GM18498 (cell line): ENCODE measurements at regions not wholly inside any gene's neighbourhood (a gene's known extent, or its start where the extent isn't known, plus 50 kb on each side); places are given as distances from the start of the nearest gene placed in this dataset.
"Not testable (repeated sequence)": the region's sequence is repeated elsewhere in the genome, so short reads cannot be mapped to it uniquely, and the experiment has no call there.

Experiments used
- ATAC-seq: cut with Tn5 transposase; IDR thresholded peaks from one replicate; pipeline ENCODE4 v1.9.1; 2021; ENCODE audit warnings: mild to moderate bottlenecking, moderate library complexity; ENCODE audit not compliant: unreplicated experiment

DNA sequence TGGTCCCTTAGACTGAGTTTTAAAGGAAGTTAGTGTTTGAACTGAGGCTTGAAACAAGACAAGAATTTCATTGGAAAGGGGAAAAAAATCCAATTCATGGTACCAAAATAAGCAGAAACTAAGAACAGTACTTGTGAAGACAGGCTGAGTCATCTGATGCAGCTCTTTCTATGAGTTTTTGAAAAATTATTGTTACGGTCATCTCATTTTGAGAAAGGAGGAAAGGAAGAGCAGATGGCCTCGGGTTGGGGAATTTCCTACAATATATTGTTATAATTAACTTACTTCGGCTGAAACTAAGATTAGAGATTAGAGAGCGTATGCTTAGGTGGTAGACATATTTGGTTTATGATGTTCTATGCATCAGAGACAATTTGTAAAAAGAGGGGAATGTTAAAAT is 2164.8 kb upstream of the AGA start:
- ATAC-seq = no peak

DNA sequence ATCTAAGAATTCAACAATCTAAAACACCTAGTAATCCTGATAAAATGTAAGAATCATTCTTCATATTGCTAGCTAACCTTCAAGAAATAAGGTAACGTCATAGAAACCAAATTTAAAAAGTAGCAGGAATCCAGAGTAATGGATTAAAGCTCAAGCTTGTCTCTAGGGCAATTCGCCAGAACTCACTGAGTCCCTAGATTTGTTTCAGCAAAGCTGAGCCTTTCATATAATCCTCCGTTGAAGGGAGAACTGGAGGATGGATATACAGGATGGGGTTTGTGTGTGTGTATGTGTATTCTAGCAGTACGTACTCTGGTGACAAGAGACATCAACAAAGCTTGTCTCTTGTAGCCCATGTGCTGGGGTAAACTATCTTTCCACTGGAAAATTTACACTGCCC is 2173.5 kb upstream of the AGA start:
- no peak for ATAC-seq

DNA sequence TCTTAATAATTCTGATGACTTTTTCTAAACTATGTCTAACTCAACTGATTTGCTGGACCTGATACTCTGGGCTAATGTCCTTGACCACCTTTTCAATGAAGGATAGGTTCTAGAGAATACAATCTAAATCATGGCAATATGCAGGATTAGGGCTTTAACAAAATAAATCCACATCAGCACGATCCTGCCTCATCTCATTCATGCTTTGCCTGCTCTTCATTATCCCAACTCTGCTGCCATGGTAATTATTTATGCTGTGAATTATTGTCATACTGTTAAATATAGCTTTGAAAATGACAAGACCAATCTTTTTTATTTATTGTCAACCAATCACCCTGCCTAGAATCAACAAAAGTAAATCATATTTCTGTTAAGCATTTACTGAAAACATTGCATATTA is 2176.7 kb upstream of the AGA start:
- no peak for ATAC-seq

DNA sequence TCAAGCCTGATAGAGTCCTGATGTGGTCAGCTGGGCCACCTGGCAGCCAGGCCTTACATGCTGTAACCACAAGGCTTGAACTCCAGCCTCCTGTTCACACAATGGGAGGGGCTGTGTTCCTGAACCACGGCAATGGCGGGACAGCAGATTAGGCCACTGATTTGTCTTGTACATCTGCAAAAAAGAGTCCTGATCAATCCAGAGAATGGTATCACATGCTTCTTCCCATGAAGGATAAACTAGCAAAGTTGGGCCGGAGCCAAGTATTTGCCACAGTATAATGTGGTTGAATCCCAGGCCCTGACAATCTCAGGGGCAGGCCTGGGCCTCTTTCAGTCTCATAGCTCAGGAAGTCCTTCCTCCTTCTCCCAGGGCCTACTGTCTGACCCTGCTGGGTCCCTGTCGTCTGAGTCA is 2182.5 kb upstream of the AGA start:
- no peak for ATAC-seq

DNA sequence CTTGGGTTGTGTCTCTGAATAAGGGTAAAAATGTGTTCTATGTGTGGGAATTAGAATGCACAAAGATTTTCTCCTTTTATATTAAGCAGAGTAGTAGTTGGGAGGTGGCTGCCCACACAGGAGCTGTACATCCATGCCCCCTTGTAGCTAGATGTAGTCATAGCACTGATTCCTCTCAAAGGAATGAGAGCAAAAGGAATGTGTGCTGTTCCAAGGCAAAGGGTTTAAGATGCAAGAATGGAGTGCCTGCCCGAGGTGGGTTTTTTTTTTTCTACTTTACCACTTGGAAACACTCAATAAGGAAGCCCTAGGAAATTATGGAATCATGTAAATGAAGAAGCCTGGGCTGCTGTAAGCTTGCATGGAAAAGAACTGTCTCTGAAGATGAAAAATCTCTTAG is 2183.2 kb upstream of the AGA start:
- ATAC-seq = no peak

DNA sequence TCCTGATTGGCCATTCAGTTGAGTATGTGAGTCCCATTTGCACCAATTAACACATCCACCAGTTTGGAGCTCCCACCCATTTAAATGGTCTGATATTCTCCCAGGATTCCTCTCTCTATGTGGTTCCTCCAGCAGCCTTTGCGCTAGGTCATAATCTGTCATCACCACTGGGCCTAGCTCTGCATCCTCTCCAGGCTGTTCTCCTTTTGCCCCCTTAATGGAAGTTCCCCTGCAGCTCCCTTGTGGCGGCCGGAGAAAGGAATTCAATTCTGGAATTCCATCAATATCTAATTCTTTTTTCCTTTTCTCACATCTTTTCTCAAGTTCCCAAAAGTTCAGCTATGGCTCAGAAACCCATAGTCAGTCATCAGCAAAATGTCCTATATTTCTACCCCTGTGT is 2184.4 kb upstream of the AGA start:
- ATAC-seq = no peak

DNA sequence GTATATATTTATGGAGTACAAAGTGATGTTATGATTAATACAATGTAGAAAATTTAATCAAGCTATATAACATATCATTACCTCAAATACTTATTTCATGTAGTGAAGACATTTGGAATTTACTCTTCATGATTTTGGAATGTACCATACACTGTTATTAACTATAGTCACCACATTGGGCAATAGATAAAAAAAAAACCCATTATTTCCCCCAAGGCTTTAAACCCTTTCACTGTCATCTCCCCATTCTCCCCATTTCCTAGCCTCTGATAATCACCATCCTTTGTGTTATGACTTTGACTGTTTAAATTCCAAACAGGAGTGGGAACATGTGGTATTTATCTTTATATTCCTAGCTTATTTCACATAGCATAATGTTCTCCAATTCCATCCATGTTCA is 2189.1 kb upstream of the AGA start:
- ATAC-seq = no peak

DNA sequence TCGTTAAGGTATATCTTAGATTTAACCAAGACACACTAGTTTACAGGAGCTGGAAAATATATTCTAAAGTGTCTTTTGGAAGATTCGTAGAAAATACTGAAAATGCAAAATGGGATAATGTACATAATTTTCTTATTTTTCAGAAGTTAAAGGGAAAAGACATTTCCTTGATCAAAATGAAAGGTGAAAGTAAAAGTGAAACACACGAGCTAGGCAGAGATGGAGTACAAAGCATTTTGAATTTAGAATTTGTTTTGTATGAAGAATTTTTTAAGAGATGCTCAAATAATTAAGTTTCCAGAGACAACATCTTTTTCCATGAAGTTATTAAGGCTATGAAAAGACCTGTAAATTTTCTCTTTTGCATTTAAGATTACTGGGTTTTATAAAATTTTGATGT is 2192.6 kb upstream of the AGA start:
- ATAC-seq = no peak

DNA sequence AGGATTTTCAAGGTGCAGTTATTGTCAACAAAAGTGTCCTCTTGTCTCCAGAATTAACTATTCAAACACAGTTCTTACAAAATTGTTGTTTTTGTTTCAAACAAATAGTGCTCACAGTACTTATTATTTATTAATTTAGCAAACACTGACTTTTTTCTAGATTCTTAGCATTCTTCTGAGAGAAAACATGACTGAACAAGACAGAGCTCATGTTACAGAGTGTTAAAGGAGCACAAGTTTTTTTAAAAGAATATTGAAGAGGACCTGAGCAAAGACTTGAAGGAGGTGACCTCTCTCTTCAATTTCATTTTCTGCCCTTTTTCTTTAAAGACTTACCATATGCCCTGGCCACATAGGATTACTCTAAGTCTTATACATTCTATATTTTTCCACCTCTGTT is 2220.3 kb upstream of the AGA start:
- ATAC-seq = no peak

DNA sequence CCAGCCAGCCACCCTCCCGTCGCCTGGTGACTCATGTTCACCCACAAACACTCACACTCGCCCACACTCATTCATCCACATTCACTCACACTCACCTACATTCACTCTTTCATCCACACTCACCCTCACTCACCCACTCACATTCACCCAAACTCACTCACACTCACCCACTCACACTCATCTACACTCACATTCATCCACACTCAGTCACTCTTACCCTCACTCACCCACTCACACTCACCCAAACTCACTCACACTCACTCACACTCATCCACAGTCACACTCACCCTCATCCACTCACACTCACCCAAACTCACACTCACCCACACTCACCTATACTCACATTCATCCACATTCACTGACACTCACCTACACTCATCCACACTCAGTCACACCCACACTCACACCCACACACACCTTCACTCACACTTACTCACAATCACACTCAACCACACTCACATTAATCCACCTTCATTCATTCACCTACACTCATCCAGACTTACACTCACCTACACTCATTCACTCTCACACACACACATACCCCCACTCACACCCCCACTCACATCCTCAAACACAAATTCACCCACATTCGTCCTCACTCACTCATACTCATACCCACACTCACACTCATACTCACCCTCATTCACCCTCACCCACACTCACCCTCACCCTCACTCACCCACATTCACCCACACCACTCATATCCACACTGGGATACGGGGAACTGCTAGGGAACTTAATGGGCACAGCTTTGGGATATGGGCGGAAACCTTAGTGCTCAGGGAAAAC is 2221.6 kb upstream of the AGA start:
- no peak for ATAC-seq

DNA sequence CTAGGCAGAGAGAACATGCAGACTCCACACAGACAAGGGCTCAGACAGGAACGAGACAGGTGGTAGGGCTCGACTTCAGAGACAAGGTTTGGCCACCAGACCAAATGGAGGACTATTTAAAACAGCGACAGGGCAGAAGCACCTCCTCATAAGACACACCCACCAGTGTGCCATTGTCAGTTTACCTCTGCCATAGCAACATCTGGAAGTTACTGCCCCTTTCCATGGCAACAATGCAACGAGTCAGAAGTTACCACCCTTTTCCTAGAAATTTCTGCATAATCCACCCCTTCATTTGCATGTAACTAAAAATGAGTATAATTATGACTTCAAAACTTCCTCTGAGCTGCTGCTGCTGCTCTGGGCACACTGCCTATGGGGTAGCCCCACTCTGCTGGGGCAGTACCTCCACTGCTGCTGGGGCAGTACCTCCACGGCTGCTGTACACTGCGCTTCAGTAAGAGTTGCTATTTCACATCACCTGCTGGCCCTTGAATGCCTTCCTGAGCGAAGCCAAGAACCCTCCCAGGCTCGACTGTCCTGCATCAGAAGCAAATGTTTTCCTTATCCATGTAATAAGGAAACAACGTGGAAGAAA is 2222.3 kb upstream of the AGA start:
- no peak for ATAC-seq

DNA sequence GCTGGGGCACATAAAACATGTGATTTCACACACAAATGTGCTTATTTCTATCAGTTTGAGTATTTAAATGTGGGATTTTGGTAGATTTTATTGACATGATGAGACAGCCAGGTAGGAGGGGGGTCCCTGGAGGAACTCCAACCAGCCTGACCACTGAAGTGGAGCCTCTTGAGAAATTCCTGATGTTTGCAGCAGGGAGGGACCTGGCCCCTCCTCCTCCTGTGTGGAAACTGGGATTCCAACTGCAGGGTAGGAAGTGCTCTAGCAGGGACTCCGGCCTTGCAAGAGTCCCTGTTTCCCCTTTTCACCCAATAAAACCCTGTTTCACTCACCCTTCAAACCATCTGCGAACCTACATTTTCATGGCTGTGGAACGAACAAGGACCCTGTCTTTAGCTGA is 2224.0 kb upstream of the AGA start:
- ATAC-seq = no peak

DNA sequence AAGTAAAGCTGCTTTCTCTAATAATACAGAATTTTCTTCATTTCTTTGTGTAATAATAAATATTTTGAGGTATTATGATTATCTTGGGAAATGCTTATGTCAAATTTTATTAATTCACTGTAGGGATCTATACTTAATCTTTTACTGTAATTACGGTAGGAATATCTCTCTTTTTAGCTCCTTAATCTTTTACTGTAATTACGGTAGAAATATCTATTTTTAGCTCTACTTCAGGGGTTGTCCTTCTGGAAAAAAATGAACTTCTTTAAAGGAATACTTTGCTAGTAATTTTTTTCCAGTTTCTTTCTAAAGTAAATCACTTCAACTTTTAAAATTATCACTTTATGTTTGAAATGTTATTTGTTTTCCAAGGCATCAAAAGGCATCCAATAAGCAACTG is 2229.4 kb upstream of the AGA start:
- no peak for ATAC-seq

DNA sequence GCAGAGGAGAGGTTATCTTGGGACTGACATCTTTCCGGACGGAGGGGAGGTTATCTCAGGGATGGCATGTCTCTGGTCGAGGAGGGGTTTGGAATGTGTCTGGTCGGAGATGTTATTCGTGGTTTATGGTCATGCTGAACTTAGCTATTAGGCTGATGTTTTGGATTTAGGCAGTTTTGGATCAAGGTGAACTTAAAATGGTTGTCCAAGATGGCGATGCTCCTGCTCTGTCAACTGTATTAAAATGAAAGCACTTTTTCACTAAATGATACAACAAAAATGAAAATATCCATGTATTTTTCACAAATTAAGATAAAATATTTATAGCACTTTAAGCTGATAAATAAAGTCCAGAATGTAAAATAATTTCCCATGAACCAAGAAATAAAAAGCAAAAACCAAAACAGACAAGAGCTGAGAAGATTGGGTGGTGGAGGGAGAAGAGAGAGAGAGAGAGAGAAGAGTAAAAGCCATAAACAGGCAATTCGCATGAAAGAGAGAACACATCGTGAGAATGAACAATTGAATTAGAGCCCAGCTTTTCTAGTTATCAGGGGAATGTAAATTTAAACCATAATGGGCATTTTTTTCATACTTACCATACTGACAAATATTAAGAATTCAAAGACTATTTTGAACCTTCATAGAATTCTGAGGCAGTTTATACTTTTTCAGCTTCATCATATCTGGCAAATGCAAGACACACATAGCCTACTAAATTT is 2236.0 kb upstream of the AGA start:
- ATAC-seq = no peak

DNA sequence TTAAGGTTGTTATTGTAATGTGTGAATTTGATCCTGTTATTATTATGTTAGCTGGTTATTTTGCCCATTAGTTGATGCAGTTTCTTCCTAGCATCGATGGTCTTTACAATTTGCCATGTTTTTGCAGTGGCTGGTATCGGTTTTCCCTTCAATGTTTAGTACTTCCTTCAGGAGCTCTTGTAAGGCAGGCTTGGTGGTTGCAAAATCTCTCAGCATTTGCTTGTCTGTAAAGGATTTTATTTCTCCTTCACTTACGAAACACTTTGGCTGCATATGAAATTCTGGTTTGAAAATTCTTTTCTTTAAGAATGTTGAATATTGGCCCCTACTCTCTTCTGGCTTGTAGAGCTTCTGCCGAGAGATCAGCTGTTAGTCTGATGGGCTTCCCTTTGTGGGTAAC is 2241.4 kb upstream of the AGA start:
- ATAC-seq = not testable (repeated sequence)

DNA sequence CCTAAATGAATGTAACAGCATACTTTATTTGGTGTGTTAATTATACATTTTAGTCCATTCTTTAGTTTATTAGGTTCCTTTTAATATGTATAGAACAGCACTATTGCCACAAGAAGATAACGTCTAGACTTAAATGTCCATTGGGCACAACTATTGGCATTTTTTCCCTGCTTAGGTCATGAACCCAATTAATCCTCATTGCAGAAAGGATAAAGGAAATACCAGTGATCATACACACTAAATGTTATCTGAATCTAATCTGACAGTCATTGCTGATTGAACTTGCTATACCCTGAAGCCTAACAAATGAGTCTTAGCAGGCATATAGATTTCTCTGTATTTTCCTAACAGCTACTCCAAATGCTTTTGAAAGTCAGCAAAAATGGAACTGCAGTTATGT is 2250.0 kb upstream of the AGA start:
- ATAC-seq = no peak

DNA sequence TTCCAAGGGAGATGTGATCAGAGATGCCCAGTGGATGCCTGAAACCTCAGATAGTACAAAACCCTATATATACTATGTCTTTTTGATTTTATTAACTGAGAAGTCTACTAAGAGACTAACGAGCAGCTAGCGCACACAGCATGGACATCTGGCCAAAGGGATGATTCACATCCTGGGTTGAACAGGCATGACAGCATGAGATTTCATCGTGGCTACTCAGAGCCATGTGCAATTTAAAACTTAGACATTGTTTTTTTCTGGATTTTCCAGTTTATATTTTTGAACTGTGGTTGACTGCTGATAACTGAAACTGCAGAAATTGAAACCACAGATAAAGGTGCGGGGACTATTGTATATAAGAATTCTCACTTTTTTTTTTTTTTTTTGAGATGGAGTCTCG is 2252.9 kb upstream of the AGA start:
- ATAC-seq = no peak

DNA sequence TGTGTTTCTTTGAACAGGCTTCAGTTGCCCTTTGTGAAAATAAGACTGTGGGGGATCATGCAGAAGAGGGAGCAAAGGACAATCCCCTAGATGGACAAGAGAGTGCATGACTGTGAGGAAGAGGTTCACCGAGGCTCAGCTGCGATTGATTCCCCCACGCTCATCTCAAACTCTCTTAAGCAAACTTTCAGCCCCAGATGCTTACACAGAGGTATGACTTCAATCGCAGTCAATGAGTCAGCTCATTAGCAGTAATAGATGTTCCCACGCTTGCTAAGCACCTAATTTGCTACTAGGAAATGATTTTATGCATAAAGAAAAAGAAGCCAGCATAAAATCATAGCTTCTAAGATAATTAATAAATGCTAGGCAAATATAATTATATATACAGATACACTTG is 2256.1 kb upstream of the AGA start:
- no peak for ATAC-seq

DNA sequence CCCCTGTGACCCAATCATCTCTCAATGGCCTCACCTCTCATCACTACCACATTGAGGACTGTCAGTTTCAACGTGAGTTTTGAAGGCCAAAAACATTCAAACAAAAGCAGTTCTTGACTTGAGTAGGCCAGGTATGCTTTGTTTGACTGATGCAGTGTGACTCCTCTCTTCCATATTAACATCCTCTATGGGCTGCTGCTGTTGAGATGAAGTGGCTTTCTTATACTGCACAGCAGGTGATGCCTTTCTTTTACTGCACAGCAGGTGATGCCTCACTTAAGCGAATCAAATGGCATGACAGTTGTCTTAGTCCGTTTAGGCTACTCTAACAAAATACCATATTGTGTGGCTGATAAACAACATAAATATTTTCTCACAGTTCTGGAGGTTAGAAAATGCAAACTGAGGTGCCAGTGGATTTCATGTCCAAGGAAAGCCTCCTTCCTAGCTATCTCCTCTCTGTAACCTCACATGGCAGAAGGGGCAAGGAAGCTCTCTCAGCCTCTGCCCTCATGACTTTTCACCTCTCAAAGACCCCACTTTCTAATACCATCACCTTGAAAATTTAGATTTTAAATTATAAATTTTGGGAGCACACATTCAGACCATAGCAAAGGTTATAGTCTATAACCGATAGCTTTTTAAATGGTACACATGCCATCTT is 2267.9 kb upstream of the AGA start:
- ATAC-seq = no peak

DNA sequence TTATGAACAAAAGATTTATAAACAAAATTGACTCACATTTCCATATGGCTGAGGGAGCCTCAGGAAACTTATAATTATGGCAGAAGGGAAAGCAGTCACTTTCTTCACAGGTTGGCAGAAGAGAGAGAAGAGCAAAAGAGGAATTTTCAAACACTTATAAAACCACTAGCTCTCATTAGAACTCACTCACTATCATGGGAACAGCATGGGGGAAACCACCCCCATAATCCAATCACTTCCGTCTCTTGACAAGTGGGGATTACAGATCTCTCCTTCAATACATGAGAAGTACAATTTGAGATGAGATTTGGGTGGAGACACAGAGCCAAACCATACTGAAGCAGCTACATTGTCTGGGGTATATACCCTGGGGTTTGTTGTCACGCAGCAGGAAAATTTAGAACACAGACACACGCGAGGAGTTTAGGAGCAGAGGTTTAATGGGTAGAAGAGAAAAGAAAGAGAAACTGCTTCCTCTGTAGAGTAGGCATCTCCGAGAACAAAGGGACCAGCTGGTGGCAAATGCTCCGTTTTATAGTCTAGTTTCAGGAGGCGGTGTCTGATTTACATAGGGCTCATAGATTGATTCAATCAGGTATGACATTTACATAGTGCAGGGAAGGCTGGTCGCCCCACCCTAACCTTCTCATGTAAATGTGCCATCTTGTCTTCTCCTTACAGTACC is 2277.7 kb upstream of the AGA start:
- ATAC-seq = no peak

DNA sequence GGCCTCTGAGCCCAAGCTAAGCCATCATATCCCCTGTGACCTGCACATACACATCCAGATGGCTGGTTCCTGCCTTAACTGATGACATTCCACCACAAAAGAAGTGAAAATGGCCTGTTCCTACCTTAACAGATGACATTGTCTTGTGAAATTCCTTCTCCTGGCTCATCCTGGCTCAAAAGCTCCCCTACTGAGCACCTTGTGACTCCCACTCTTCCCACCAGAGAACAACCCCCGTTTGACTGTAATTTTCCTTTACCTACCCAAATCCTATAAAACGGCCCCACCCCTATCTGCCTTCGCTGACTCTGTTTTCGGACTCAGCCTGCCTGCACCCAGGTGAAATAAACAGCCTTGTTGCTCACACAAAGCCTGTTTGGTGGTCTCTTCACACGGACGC is 2284.3 kb upstream of the AGA start:
- not testable (repeated sequence) for ATAC-seq
